SK-N-SH (cell line): ENCODE measurements at regions not wholly inside any gene's neighbourhood (a gene's known extent, or its start where the extent isn't known, plus 50 kb on each side); places are given as distances from the start of the nearest gene placed in this dataset.
"Not testable (repeated sequence)": the region's sequence is repeated elsewhere in the genome, so short reads cannot be mapped to it uniquely, and the experiment has no call there.

Source experiments
- FOSL2 ChIP-seq: IDR thresholded peaks from 2 replicates; pipeline ENCODE4 v1.4.0; 2012; ENCODE audit warnings: low read depth, mild to moderate bottlenecking, moderate library complexity, borderline replicate concordance
- MXI1 ChIP-seq: IDR thresholded peaks from 2 replicates; pipeline ENCODE4 v1.6.1; 2012; ENCODE audit warnings: mild to moderate bottlenecking, low read depth, low read length, improper control_type of control experiment
- NFIC ChIP-seq: IDR thresholded peaks from 2 replicates; pipeline ENCODE4 v1.4.0; 2012; ENCODE audit warnings: borderline replicate concordance
- POLR2AphosphoS5 ChIP-seq: IDR thresholded peaks from 2 replicates; pipeline ENCODE4 v1.6.1; 2012; ENCODE audit warnings: low read depth, low read length
- SMC3 ChIP-seq: IDR thresholded peaks from 2 replicates; pipeline ENCODE4 v1.6.1; 2012; ENCODE audit warnings: low read depth, low read length, improper control_type of control experiment
- TCF12 ChIP-seq: IDR thresholded peaks from 2 replicates; pipeline ENCODE4 v1.4.0; 2012
- YY1 ChIP-seq: IDR thresholded peaks from 2 replicates; pipeline ENCODE4 v1.4.0; 2012; ENCODE audit warnings: low read depth, mild to moderate bottlenecking
- TF ChIP-seq, protein P1 (sequence below): fragments of 150-350 bp; IDR thresholded peaks from 2 replicates; pipeline ENCODE4 v1.6.1; 2017; ENCODE audit warnings: antibody characterized with exemption, low read length, low read depth, borderline replicate concordance

DNA sequence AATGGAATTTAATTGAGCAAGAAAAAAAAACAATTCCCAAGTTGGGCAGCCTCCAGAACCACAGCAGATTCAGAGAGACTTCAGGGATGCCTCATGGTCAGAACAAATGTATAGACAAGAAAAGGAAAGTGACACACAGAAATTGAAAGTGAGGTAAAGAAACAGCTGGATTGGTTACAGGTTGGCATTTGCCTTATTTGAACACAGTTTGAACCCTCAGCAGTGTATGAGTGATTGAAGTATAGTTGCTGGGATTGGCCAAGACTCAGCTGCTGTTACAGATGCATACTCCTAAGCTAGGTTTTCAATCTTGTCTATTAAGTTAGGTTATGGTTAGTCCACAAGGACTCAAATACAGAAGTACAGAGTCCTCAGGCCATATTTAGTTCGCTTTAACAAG is 57.9 kb upstream of the GOLGA8Q start:
- not testable (repeated sequence) for TF ChIP-seq POLR2AphosphoS5, MXI1, SMC3, TCF12, FOSL2, YY1, NFIC
- TF ChIP-seq, protein P1, sequence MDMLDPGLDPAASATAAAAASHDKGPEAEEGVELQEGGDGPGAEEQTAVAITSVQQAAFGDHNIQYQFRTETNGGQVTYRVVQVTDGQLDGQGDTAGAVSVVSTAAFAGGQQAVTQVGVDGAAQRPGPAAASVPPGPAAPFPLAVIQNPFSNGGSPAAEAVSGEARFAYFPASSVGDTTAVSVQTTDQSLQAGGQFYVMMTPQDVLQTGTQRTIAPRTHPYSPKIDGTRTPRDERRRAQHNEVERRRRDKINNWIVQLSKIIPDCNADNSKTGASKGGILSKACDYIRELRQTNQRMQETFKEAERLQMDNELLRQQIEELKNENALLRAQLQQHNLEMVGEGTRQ = not testable (repeated sequence)
